ENCODE measurements at regions not wholly inside any gene's neighbourhood (a gene's known extent, or its start where the extent isn't known, plus 50 kb on each side); places are given as distances from the start of the nearest gene placed in this dataset.

- TF ChIP-seq EZH2 (IDR thresholded peaks at IDR 0.05) = no peak
- TF ChIP-seq EGR1 (IDR thresholded peaks at IDR 0.05; ENCODE audit: low read depth) = no peak
- no peak for TF ChIP-seq POLR2A (IDR thresholded peaks at IDR 0.05; ENCODE audit: borderline replicate concordance, extremely low read depth, insufficient read depth, insufficient read length)
- TF ChIP-seq CTCF (IDR thresholded peaks at IDR 0.05 in 2 of 3, conservative IDR thresholded peaks at IDR 0.05 in 1 of 3; ENCODE audit: borderline replicate concordance in 1 of 3, insufficient read depth in 1 of 3, low read depth in 2 of 3, low read length in 2 of 3) = no peak
These were observed 155.1 kb upstream of the ARGLU1 start for GRCh38 chr13:106723036-106723435.
